Upper lobe of left lung (tissue), 4 donors: ENCODE measurements at regions not wholly inside any gene's neighbourhood (a gene's known extent, or its start where the extent isn't known, plus 50 kb on each side); places are given as distances from the start of the nearest gene placed in this dataset.

Experiments
- CTCF ChIP-seq, 6 experiments: fragments of 450-650 bp in 4 of 6; fragments of 200-600 bp in 2 of 6; sonication (generic) in 2 of 6; IDR thresholded peaks; one replicate each; pipeline ENCODE4 v1.5.1; 2016 to 2019; ENCODE audit warnings: antibody characterized with exemption in 6 of 6
- POLR2A ChIP-seq, 4 donors: fragments of 450-650 bp; IDR thresholded peaks; one replicate each; pipeline ENCODE4 v1.5.1; 2016 to 2017; ENCODE audit warnings: antibody characterized with exemption in 4 of 4, mild to moderate bottlenecking in 2 of 4

DNA sequence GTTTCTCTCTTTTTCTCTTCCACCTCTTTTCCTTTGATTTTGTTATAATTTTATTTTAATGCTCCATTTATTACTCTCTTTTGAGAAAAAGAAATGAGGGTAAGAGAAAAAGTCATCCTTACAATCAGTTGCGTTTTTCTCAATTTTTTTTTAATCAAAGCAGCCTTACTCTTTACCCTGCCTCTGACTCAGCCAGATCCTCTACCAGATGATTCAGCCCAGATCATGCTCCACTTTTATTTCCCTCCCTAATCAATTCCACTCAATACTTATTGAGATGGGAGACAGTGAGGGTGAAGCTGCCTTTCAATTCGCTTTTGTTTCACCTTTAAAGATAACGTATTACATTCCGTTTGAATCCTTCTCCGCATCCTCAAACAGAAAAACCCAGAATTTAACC, 337.9 kb downstream of the SATB2 start:
- TF ChIP-seq POLR2A (IDR thresholded peaks at IDR 0.05) (no peak), CTCF (IDR thresholded peaks at IDR 0.05) (no peak)
